ENCODE measurements at regions not wholly inside any gene's neighbourhood (a gene's known extent, or its start where the extent isn't known, plus 50 kb on each side); places are given as distances from the start of the nearest gene placed in this dataset.

GRCh38 chr1:5765483-5765882 lies 226.7 kb downstream of the NPHP4 start:
- Histone ChIP-seq H4K20me1 (ENCODE audit: insufficient read depth, low read length) (no peaks in the 10 kb centered on the region), H3K27ac (ENCODE audit: low read depth, low read length) (no peak overlapping the region), H3K4me3 (ENCODE audit: insufficient read depth, low read length) (no peak overlapping the region), H3K27me3 (ENCODE audit: insufficient read depth, low read length) (no peaks in the 10 kb centered on the region), H3K4me1 (ENCODE audit: insufficient read depth, low read length) (no peaks in the 10 kb centered on the region), H3K9me3 (ENCODE audit: low read depth, low read length) (no peaks in the 10 kb centered on the region), H3K79me2 (ENCODE audit: insufficient read depth, low read length) (no peaks in the 10 kb centered on the region), H3K36me3 (ENCODE audit: insufficient read depth, low read length) (no peaks in the 10 kb centered on the region), H3K4me2 (ENCODE audit: insufficient read depth, low read length) (no peak overlapping the region), H2AFZ (ENCODE audit: low read length) (no peak overlapping the region)
- no peak for DNase-seq (ENCODE audit: insufficient read length, low spot score, missing footprints)
- TF ChIP-seq, protein P1, sequence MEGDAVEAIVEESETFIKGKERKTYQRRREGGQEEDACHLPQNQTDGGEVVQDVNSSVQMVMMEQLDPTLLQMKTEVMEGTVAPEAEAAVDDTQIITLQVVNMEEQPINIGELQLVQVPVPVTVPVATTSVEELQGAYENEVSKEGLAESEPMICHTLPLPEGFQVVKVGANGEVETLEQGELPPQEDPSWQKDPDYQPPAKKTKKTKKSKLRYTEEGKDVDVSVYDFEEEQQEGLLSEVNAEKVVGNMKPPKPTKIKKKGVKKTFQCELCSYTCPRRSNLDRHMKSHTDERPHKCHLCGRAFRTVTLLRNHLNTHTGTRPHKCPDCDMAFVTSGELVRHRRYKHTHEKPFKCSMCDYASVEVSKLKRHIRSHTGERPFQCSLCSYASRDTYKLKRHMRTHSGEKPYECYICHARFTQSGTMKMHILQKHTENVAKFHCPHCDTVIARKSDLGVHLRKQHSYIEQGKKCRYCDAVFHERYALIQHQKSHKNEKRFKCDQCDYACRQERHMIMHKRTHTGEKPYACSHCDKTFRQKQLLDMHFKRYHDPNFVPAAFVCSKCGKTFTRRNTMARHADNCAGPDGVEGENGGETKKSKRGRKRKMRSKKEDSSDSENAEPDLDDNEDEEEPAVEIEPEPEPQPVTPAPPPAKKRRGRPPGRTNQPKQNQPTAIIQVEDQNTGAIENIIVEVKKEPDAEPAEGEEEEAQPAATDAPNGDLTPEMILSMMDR (IDR thresholded peaks at IDR 0.05; ENCODE audit: extremely low read depth, low read depth, low read length) = no peak

DNA sequence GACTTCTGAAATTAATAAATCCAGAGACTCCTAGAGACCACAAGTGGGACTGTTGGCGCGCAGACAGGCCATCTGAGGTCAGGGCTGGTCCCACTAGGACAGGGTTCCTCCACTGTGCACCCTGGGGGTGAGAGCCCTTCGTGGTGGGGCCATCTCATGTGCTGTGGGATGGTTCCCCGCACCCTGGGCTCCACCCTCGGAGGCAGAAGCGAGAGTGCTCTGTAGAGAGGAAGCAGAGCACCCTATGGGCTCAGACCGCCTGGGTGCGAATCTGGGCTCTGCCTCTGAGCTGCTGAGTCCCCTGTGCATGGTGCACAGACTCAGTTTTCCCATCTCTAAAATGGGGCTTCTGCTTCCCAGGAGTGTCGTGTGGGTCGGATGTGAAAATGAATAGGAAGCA lies 227.3 kb downstream of the NPHP4 start:
- Histone ChIP-seq H3K4me2 (ENCODE audit: insufficient read depth, low read length) (no peak overlapping the region), H3K27ac (ENCODE audit: low read depth, low read length) (no peak overlapping the region), H3K36me3 (ENCODE audit: insufficient read depth, low read length) (no peaks in the 10 kb centered on the region), H3K79me2 (ENCODE audit: insufficient read depth, low read length) (no peaks in the 10 kb centered on the region), H3K4me3 (ENCODE audit: insufficient read depth, low read length) (no peak overlapping the region), H3K9me3 (ENCODE audit: low read depth, low read length) (no peaks in the 10 kb centered on the region), H3K27me3 (ENCODE audit: insufficient read depth, low read length) (no peaks in the 10 kb centered on the region), H3K4me1 (ENCODE audit: insufficient read depth, low read length) (no peaks in the 10 kb centered on the region), H2AFZ (ENCODE audit: low read length) (no peak overlapping the region), H4K20me1 (ENCODE audit: insufficient read depth, low read length) (no peaks in the 10 kb centered on the region)
- TF ChIP-seq, protein P1 (IDR thresholded peaks at IDR 0.05; ENCODE audit: extremely low read depth, low read depth, low read length) = no peak
- peak; percentile 37 for DNase-seq (ENCODE audit: insufficient read length, low spot score, missing footprints)

DNA sequence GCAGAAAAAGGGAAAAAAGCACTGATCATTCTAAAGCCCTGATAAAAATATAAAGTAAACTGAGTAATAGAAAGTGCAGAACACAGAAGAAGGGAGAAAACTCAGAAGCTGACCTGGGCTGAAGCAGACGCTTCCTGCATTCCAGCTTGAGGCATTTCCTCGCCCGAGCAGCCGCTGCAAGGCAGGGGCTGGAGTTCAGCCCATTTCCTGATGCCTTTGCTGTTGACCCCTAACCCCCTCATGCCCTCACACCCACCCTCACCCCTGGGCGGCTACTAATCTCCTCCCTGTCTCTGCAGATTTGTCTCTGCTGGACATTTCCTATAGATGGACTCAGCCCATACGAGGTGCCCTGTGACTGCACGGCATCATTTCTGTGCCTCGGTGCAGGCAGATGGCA lies 227.8 kb downstream of the NPHP4 start:
- H3K4me3 ChIP-seq (ENCODE audit: insufficient read depth, low read length) = no peak overlapping the region
- no peak overlapping the region for H3K27ac ChIP-seq (ENCODE audit: low read depth, low read length)
- TF ChIP-seq, protein P1 (IDR thresholded peaks at IDR 0.05; ENCODE audit: extremely low read depth, low read depth, low read length) = no peak
- H3K4me1 ChIP-seq (ENCODE audit: insufficient read depth, low read length) = no peaks in the 10 kb centered on the region
- H2AFZ ChIP-seq (ENCODE audit: low read length) = no peak overlapping the region
- no peaks in the 10 kb centered on the region for H3K27me3 ChIP-seq (ENCODE audit: insufficient read depth, low read length)
- no peak for DNase-seq (ENCODE audit: insufficient read length, low spot score, missing footprints)
- H3K36me3 ChIP-seq (ENCODE audit: insufficient read depth, low read length) = no peaks in the 10 kb centered on the region
- H3K9me3 ChIP-seq (ENCODE audit: low read depth, low read length) = no peaks in the 10 kb centered on the region
- H4K20me1 ChIP-seq (ENCODE audit: insufficient read depth, low read length) = no peaks in the 10 kb centered on the region
- no peaks in the 10 kb centered on the region for H3K79me2 ChIP-seq (ENCODE audit: insufficient read depth, low read length)
- H3K4me2 ChIP-seq (ENCODE audit: insufficient read depth, low read length) = no peak overlapping the region

DNA sequence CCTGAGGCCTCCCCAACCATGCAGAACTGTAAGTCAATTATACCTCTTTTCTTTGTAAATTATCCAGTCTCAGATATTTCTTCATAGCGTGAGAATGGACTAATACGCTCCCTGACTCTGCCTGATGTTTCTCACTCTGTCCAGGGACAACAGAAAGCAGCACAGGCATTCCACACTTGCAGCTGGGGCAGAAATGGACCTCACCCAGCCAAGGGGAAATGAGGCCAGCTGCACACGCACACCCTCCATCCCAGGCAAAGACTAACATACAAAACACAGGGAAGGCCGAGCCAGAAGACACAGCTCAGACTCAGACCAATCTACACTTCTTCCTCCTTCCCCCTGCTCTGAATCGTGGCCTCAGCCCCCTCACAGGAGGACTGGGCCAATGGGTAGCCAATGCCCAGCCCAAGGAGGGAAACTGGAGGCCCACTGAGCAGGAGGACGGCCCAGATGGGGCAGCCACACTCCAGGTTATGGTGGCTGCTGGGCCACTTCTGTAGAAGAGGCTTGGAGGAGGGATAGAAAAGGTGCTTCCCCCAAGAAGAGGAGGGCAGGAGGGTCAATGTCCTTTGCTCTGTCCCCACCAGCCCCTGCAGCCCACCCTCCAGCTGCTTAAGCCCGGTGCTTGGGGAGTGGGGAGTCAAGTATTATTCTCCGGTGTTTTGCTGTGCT lies 228.4 kb downstream of the NPHP4 start:
- H3K4me1 ChIP-seq (ENCODE audit: insufficient read depth, low read length) = no peaks in the 10 kb centered on the region
- TF ChIP-seq, protein P1 (IDR thresholded peaks at IDR 0.05; ENCODE audit: extremely low read depth, low read depth, low read length) = no peak

More for the DNA sequence above, 228.4 kb downstream of the NPHP4 start:
- H3K36me3 ChIP-seq (ENCODE audit: insufficient read depth, low read length) = no peaks in the 10 kb centered on the region
- no peak overlapping the region for H3K4me3 ChIP-seq (ENCODE audit: insufficient read depth, low read length)
- no peaks in the 10 kb centered on the region for H4K20me1 ChIP-seq (ENCODE audit: insufficient read depth, low read length)
- no peaks in the 10 kb centered on the region for H3K79me2 ChIP-seq (ENCODE audit: insufficient read depth, low read length)
- no peak overlapping the region for H2AFZ ChIP-seq (ENCODE audit: low read length)
- no peak for DNase-seq (ENCODE audit: insufficient read length, low spot score, missing footprints)
- H3K27me3 ChIP-seq (ENCODE audit: insufficient read depth, low read length) = no peaks in the 10 kb centered on the region
- H3K4me2 ChIP-seq (ENCODE audit: insufficient read depth, low read length) = no peak overlapping the region
- H3K9me3 ChIP-seq (ENCODE audit: low read depth, low read length) = no peaks in the 10 kb centered on the region
- H3K27ac ChIP-seq (ENCODE audit: low read depth, low read length) = no peak overlapping the region
